NT2/D1 (cell line): ENCODE measurements at regions not wholly inside any gene's neighbourhood (a gene's known extent, or its start where the extent isn't known, plus 50 kb on each side); places are given as distances from the start of the nearest gene placed in this dataset.

Experiments used
- DNase-seq: peaks from one replicate; pipeline ENCODE4 v3.0.0-alpha.2; 2011; ENCODE audit warnings: low read depth, low spot score
- H3K27me3 ChIP-seq: 2 replicates; pipeline ENCODE4 v1.6.0; 2011; ENCODE audit warnings: mild to moderate bottlenecking; ENCODE audit not compliant: insufficient read length, insufficient read depth
- H3K36me3 ChIP-seq: 2 replicates; pipeline ENCODE4 v1.6.1; 2011; ENCODE audit warnings: mild to moderate bottlenecking, low read length, mixed read lengths; ENCODE audit not compliant: insufficient read depth, insufficient read length
- H3K4me1 ChIP-seq: 2 replicates; pipeline ENCODE4 v1.5.1; 2011; ENCODE audit not compliant: insufficient read depth, insufficient read length
- H3K4me3 ChIP-seq: 2 replicates; pipeline ENCODE4 v1.5.1; 2011; ENCODE audit warnings: low read depth; ENCODE audit not compliant: insufficient read length
- H3K9ac ChIP-seq: 2 replicates; pipeline ENCODE4 v1.6.0; 2011; ENCODE audit warnings: low read depth; ENCODE audit not compliant: insufficient read length
- H3K9me3 ChIP-seq: 2 replicates; pipeline ENCODE4 v1.5.1; 2011; ENCODE audit warnings: mild to moderate bottlenecking, low read length; ENCODE audit not compliant: insufficient read depth
- SUZ12 ChIP-seq: IDR thresholded peaks from 2 replicates; pipeline ENCODE4 v1.6.1; 2011; ENCODE audit not compliant: insufficient read length, insufficient read depth; ENCODE audit errors: extremely low read depth
- YY1 ChIP-seq: IDR thresholded peaks from 2 replicates; pipeline ENCODE4 v1.6.1; 2011; ENCODE audit not compliant: insufficient read length, insufficient read depth
- ZNF274 ChIP-seq: IDR thresholded peaks from 2 replicates; pipeline ENCODE4 v1.6.1; 2011; ENCODE audit warnings: mild to moderate bottlenecking, low read depth, low read length

DNA sequence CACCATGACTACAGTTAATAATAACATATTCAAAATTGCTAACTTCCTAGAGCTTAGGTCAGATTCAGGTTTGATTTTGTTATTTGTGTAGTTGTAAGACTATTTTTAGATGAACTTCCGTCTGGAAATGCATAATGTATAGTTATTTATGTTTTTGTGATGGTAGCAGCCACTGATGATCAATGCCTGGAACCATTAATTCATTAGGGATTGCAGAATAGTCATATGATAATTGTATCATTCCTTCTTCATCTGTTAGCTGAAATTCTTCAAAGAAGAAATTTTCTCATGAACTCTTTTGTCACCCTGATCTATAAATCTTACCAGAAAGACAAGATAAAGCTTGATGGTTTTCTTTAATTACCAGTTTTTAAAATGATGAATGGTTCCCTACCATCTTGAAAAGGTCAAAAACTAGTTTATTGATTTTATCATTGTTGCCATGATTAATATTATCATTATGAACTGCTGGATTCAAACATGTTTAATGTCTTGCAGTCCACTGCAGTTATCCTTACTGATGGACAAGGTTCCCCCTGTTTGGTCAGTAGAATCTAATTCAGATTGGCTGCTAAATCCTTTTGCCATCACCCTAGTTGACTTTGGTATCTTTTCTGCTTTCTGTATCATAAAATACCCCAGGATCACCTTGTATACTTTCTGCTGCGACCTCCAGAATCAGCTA is 433.3 kb downstream of the GPAM start:
- no peak overlapping the region for H3K9ac ChIP-seq
- DNase-seq: no peak
- H3K4me3 ChIP-seq: no peak overlapping the region
- TF ChIP-seq ZNF274: no peak
- no peak for TF ChIP-seq YY1
- no peak for TF ChIP-seq SUZ12
- no peaks in the 10 kb centered on the region for H3K4me1 ChIP-seq
- no peaks in the 10 kb centered on the region for H3K9me3 ChIP-seq
- H3K27me3 ChIP-seq: no peaks in the 10 kb centered on the region
- no peaks in the 10 kb centered on the region for H3K36me3 ChIP-seq

DNA sequence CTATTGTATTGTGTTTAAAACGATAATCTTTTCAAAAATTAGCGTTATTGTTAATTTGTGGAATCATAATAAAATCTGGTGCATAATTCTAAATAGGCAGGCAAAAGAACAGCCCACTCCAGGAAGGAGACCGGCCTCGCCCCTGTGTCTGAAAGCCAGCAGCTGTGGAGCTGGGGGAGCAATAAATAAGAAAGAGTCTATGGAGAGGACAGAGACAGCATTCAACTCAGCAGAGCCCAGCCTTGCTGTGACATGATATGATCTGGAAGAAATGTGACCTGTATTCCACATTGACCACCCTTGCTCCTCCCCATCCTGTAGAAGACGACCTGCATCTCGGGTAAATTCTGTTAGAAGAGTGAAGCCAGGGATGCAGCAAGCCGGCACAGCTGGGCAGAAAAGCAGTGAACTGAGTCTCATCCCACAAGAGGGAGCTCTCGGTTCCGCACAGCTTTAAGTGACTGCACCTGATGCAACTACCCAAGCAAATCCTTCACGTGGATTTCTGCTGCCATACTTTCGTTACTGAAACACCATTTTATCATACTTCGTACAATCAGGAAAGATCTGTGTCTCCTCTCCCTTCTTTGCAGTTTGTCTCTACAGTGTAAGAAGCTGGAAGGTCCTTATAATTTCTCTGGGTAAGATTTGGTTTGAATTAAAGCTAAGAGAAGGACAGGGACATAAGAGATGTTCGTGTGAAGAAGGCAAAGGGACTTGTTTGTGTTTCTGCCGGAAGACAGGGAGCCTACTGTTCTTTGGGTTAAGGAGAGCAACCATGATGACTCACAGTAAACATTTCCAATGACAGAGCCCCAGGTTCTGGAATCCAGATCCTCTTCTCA is 427.1 kb downstream of the GPAM start:
- H3K9ac ChIP-seq: no peak overlapping the region
- no peak overlapping the region for H3K4me3 ChIP-seq

DNA sequence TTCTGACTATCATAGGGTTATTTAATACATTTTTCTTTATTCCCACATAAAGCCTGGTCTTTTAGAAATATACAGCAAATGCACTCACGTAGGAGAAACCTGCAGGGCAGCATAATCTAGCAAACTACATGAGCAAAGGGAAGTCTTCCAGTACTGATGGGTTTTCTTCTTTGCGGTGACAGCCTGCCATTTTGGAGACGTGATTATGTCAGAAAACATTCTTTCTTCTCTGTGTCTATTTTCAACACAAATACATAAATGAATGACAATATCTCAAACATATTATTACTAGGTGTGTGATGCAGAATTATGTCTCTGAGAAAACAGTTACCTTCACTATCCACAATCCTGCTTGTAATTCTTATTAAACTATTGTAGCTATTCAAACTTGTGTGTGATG is 425.0 kb downstream of the GPAM start:
- DNase-seq: no peak
- Histone ChIP-seq H3K36me3 (no peaks in the 10 kb centered on the region), H3K27me3 (no peaks in the 10 kb centered on the region), H3K4me1 (no peaks in the 10 kb centered on the region), H3K9me3 (no peaks in the 10 kb centered on the region), H3K9ac (no peak overlapping the region), H3K4me3 (no peak overlapping the region)
- TF ChIP-seq ZNF274: no peak
- TF ChIP-seq SUZ12: no peak
- TF ChIP-seq YY1: no peak

More for the DNA sequence above, 427.1 kb downstream of the GPAM start:
- Histone ChIP-seq H3K27me3 (no peaks in the 10 kb centered on the region), H3K4me1 (no peaks in the 10 kb centered on the region), H3K36me3 (no peaks in the 10 kb centered on the region), H3K9me3 (no peaks in the 10 kb centered on the region)
- peak; percentile 42 for DNase-seq
- TF ChIP-seq YY1 (no peak), SUZ12 (no peak), ZNF274 (no peak)

DNA sequence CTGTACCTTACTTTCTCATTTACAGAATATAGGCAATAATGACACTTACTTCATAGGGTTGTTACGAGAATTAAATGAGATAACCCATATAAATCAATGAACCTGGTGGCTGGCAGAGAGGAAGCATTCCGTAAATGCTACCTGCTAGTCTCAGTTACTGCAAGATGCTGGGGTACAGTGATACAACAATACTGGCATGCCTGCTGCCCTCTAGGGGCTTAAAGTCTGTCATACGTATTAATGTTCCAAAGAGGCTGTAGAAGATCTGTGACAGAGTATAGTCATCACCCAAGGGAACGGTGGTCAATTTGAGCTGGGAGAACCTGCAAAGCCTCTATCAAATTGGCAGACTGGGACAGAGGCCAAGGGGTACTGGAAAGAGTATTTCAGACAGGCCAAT is 421.5 kb downstream of the GPAM start:
- Histone ChIP-seq H3K27me3 (no peaks in the 10 kb centered on the region), H3K4me3 (no peak overlapping the region), H3K9me3 (no peaks in the 10 kb centered on the region), H3K9ac (no peak overlapping the region), H3K36me3 (no peaks in the 10 kb centered on the region), H3K4me1 (no peaks in the 10 kb centered on the region)
- DNase-seq: no peak
- no peak for TF ChIP-seq YY1
- TF ChIP-seq SUZ12: no peak
- no peak for TF ChIP-seq ZNF274

DNA sequence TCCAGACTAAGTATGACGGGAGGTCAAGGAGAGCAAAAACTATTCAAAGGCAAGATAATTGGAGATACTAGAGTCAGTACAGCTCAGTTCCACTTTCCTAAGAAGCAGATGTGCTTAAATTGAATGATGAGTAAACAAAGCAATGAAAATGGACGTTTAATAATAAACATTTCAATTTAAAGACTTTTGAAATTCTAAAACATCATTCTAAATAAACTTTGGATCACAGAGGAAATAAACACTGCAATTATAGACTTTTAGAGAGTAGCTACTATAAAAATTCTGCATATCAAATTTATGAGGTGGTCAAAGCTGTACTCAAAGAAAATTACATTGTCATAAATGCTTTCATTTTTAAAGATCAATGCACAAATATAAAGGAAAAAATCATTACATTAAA is 418.3 kb downstream of the GPAM start:
- no peak overlapping the region for H3K4me3 ChIP-seq
- TF ChIP-seq SUZ12 (no peak), ZNF274 (no peak), YY1 (no peak)
- no peak overlapping the region for H3K9ac ChIP-seq
- no peaks in the 10 kb centered on the region for H3K27me3 ChIP-seq
- H3K9me3 ChIP-seq: no peaks in the 10 kb centered on the region
- H3K36me3 ChIP-seq: no peaks in the 10 kb centered on the region
- H3K4me1 ChIP-seq: no peaks in the 10 kb centered on the region
- no peak for DNase-seq

DNA sequence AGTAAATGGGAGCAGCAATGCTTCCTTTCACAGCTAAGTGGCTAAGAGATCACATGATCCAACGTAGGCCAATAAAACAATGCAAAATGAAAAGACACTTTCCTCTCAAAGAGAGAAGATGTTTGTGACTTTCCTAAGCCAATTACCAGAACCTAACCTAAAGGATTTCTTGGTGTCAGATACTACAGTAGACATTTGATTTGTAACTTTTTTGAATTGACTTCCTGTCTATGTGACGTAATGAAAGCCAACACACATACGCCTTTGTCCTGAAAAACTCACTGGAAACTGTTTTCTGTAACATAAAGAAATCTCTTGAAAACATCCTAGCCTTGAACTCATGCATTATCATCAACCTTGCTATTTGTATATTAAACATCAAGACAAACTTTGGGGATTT is 417.1 kb downstream of the GPAM start:
- no peak for TF ChIP-seq YY1
- no peak for TF ChIP-seq ZNF274
- TF ChIP-seq SUZ12: no peak
- Histone ChIP-seq H3K4me3 (no peak overlapping the region), H3K9ac (no peak overlapping the region), H3K36me3 (no peaks in the 10 kb centered on the region), H3K27me3 (no peaks in the 10 kb centered on the region), H3K4me1 (no peaks in the 10 kb centered on the region), H3K9me3 (no peaks in the 10 kb centered on the region)
- no peak for DNase-seq

DNA sequence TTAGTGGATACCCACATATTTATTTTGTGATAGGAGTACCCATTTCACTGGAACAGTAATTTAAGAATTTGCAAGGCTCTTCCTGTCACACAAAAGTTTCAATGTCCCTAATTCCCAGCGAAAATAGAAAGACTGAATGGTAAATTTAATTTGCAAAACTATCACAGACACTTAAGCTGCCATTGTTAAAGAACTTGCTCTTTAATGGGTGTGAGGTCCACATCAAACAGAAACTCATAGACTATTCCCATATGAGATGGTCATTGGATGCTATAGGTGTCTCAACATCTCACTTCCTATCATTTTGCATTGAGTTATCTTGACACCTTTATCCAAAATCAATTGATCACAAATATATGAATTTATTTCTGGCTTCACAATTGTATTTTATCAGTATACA is 415.9 kb downstream of the GPAM start:
- H3K36me3 ChIP-seq: no peaks in the 10 kb centered on the region
- H3K4me3 ChIP-seq: no peak overlapping the region
- no peaks in the 10 kb centered on the region for H3K4me1 ChIP-seq
- H3K9ac ChIP-seq: no peak overlapping the region
- peak; percentile 3 for DNase-seq
- no peaks in the 10 kb centered on the region for H3K9me3 ChIP-seq
- no peaks in the 10 kb centered on the region for H3K27me3 ChIP-seq
- no peak for TF ChIP-seq ZNF274
- no peak for TF ChIP-seq YY1
- TF ChIP-seq SUZ12: no peak
